ENCODE measurements at regions not wholly inside any gene's neighbourhood (a gene's known extent, or its start where the extent isn't known, plus 50 kb on each side); places are given as distances from the start of the nearest gene placed in this dataset.

- intact Hi-C loops (cut with DNase I): no loop called here
- DNase-seq (ENCODE audit: low spot score): no peak
- ATAC-seq: no peak
Measured at GRCh38 chr5:125160787-125161502, 414.5 kb upstream of the ZNF608 start.

DNA sequence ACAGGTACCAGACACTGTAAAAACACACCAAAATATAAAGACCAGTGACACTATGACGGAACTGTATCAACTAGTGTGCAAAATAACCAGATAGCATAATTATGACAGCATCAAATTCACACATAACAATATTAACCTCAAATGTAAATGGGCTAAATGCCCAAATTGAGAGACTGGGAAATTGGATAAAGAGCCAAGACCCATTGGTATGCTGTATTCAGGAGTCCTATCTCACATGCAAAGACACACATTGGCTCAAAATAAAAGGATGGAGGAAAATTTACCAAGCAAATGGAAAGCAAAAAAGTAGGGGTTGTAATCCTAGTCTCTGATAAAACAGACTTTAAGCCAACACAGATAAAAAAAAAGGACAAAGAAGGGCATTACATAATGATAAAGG, 416.3 kb upstream of the ZNF608 start:
- no peak for ATAC-seq
- intact Hi-C loops (cut with DNase I): no loop called here
- DNase-seq (ENCODE audit: low spot score): no peak

GRCh38 chr5:125169396-125169795, 423.0 kb upstream of the ZNF608 start:
- no peak for DNase-seq (ENCODE audit: low spot score)
- ATAC-seq: no peak
- intact Hi-C loops (cut with DNase I): no loop called here

GRCh38 chr5:125171641-125172040, 425.2 kb upstream of the ZNF608 start:
- intact Hi-C loops (cut with DNase I): no loop called here
- ATAC-seq (no peak), DNase-seq (ENCODE audit: low spot score) (no peak)

- intact Hi-C loops (cut with DNase I): no loop called here
- ATAC-seq: no peak
Measured at GRCh38 chr5:125175348-125176004, 429.0 kb upstream of the ZNF608 start.

GRCh38 chr5:125176005-125176390, 429.6 kb upstream of the ZNF608 start:
- intact Hi-C loops (cut with DNase I): no loop called here
- no peak for ATAC-seq

More at GRCh38 chr5:125175348-125176004, 429.0 kb upstream of the ZNF608 start:
- DNase-seq (ENCODE audit: low spot score): no peak

GRCh38 chr5:125177340-125177739, 430.9 kb upstream of the ZNF608 start:
- ATAC-seq: no peak
- intact Hi-C loops (cut with DNase I): no loop called here
- DNase-seq (ENCODE audit: low spot score): no peak

More at GRCh38 chr5:125176005-125176390, 429.6 kb upstream of the ZNF608 start:
- no peak for DNase-seq (ENCODE audit: low spot score)

DNA sequence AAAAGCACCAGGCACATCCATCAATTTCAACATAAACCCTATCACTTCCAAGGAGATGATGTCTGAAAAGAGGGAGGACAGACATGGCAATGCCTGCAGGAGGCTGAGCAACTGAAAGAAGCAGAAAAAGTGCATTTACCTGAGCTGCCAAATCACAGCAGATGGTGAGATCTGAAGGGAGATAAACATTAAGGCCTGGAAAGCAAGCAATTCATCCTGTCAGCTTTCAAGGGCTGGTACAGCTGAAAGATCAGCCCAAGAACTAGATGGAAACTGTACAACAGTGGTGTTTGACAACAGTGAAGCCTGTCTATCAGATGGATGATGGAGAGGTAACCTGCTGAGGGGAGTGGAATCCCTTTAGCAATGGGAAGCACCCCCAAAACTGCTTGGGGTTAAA, 433.2 kb upstream of the ZNF608 start:
- ATAC-seq: no peak
- intact Hi-C loops (cut with DNase I): no loop called here
- DNase-seq (ENCODE audit: low spot score): no peak

- intact Hi-C loops (cut with DNase I): no loop called here
- DNase-seq (ENCODE audit: low spot score): no peak
- ATAC-seq: no peak
Measured at GRCh38 chr5:125180231-125180829, 433.9 kb upstream of the ZNF608 start.

DNA sequence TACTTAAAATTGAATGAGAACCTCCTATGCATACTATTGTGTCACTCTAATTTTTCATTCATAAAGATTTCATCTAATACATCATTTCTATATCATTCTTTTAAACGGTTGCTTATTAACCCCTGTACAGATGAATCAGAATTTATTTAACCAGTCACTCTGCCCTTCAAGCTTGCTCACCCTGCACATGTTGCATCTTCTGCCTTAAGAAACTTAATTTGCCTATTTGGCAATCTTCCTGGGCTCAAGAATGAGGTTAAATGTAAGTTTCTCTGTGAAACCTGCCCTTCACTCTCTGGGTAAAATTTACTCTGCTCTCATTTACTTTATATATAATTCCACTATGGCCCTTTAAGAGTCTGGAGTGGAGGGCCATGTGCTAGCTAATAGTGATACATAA, 434.7 kb upstream of the ZNF608 start:
- ATAC-seq (no peak), DNase-seq (ENCODE audit: low spot score) (no peak)
- intact Hi-C loops (cut with DNase I): no loop called here

GRCh38 chr5:125181955-125182354, 435.5 kb upstream of the ZNF608 start:
- ATAC-seq (no peak), DNase-seq (ENCODE audit: low spot score) (no peak)
- intact Hi-C loops (cut with DNase I): no loop called here

GRCh38 chr5:125185740-125186139, 439.3 kb upstream of the ZNF608 start:
- DNase-seq (ENCODE audit: low spot score) (no peak), ATAC-seq (no peak)

GRCh38 chr5:125186911-125187375, 440.5 kb upstream of the ZNF608 start:
- no peak for ATAC-seq

More at GRCh38 chr5:125185740-125186139, 439.3 kb upstream of the ZNF608 start:
- intact Hi-C loops (cut with DNase I): no loop called here

GRCh38 chr5:125189531-125189941, 443.1 kb upstream of the ZNF608 start:
- ATAC-seq (no peak), DNase-seq (ENCODE audit: low spot score) (no peak)
- intact Hi-C loops (cut with DNase I): no loop called here

More at GRCh38 chr5:125186911-125187375, 440.5 kb upstream of the ZNF608 start:
- no peak for DNase-seq (ENCODE audit: low spot score)
- intact Hi-C loops (cut with DNase I): no loop called here

GRCh38 chr5:125190232-125191087, 444.0 kb upstream of the ZNF608 start:
- no peak for ATAC-seq
- intact Hi-C loops (cut with DNase I): no loop called here
- no peak for DNase-seq (ENCODE audit: low spot score)

DNA sequence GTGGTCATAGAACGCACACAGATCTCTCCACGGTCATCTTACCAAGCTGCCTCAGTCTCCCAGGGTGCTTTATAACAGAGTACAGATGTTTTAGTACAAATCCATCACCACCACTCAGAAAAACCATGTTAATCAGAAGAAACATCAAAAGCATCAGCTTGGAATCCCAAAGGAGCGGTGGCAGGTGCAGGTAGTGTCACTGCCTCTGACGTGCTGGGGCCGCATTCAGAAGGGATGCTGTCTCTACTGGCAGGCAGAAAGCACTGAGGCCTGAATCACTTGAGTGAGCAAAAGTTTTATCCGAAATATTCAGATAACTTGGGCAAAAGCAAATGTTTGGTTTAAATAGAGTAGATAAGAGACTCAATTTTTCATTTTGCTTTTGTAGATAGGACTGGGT, 448.4 kb upstream of the ZNF608 start:
- no peak for DNase-seq (ENCODE audit: low spot score)
- intact Hi-C loops (cut with DNase I): no loop called here
- ATAC-seq: no peak

DNA sequence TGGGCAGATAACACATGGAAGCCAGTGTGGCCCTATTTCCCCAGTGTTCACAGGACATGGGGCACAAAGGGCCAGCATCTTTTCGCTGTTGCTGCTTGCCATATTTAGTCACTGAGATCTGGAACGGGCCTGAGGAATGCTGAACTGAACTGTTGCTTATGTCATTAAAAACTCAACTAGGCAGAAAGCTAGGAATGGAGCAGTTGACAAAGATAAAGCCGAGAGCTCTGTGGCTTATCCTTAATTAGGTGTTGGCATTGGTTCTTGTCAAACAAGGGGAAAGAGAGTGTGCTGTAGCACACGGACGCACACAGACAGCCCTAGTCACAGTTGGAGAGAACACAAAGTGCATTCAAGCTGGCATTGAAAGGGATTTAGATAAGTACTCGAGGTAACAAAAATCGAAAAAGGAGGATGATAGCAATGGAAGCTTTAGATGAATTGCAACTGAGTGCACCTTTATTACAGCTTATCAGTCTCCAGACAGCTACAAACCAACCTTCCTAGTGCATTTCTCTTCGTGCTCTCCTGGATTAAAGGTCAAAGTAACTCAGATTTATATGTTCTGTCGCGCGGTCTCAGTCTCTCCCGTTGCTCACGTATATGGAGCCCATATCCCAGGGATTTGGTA, 450.2 kb upstream of the ZNF608 start:
- no peak for ATAC-seq
- no peak for DNase-seq (ENCODE audit: low spot score)
- intact Hi-C loops (cut with DNase I): no loop called here

- no peak for DNase-seq (ENCODE audit: low spot score)
- intact Hi-C loops (cut with DNase I): no loop called here
- ATAC-seq: no peak
Measured at GRCh38 chr5:125197321-125197720, 450.9 kb upstream of the ZNF608 start.
